GM10266 (cell line): ENCODE measurements at regions not wholly inside any gene's neighbourhood (a gene's known extent, or its start where the extent isn't known, plus 50 kb on each side); places are given as distances from the start of the nearest gene placed in this dataset.
A peak's percentile ranks its signal among the peaks of the same experiment; 100 is the strongest.

Experiments used
- DNase-seq: peaks from one replicate; pipeline ENCODE4 v3.0.0; 2012; ENCODE audit errors: extremely low spot score
- CTCF ChIP-seq: IDR thresholded peaks from 2 replicates; pipeline ENCODE4 v1.5.1; 2012; ENCODE audit warnings: mild to moderate bottlenecking, low read depth; ENCODE audit not compliant: control insufficient read depth, insufficient read depth; ENCODE audit errors: missing control alignments

- no peak for TF ChIP-seq CTCF
- DNase-seq = no peak
Measured at GRCh38 chr6:26220145-26220970, 133.1 kb downstream of the HFE start.

- no peak for DNase-seq
- no peak for TF ChIP-seq CTCF
Measured at GRCh38 chr6:26221186-26221585, 134.0 kb downstream of the HFE start.

GRCh38 chr6:26222571-26222970, 135.3 kb downstream of the HFE start:
- no peak for TF ChIP-seq CTCF
- no peak for DNase-seq

GRCh38 chr6:26223228-26223627, 136.0 kb downstream of the HFE start:
- no peak for DNase-seq
- TF ChIP-seq CTCF = no peak

GRCh38 chr6:26223650-26224546, 136.7 kb downstream of the HFE start:
- peak; percentile 67 for DNase-seq
- no peak for TF ChIP-seq CTCF

- no peak for DNase-seq
- no peak for TF ChIP-seq CTCF
Measured at GRCh38 chr6:26224547-26224912, 137.3 kb downstream of the HFE start.
